ENCODE measurements at regions not wholly inside any gene's neighbourhood (a gene's known extent, or its start where the extent isn't known, plus 50 kb on each side); places are given as distances from the start of the nearest gene placed in this dataset.

DNA sequence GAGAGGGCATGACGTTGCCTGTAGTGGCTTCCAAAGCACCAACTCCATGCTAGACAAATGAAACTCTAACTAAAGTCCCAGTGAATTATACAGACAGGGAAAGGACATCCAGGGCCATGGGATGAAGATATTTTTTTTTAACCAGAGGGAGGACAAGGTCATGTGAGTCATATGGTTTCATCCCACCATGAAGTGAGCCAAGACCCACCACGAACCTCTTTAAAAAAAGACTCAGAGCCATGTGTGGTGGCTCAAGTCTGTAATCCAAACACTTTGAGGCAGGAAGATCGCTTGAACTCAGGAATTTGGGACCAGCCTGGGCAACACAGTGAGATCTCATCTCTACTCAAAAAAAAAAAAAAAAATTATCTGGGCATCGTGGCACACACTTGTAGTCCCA lies 115.2 kb downstream of the LIPG start:
- no peak for DNase-seq (ENCODE audit: low read depth)
- H3K4me3 ChIP-seq (ENCODE audit: low read depth, low read length), result no peak overlapping the region
- no peak for TF ChIP-seq CTCF (IDR thresholded peaks at IDR 0.05; ENCODE audit: insufficient read depth, low read depth, low read length)

GRCh38 chr18:49673281-49673680 lies 111.4 kb downstream of the LIPG start:
- H3K4me3 ChIP-seq (ENCODE audit: low read depth, low read length), result no peak overlapping the region
- TF ChIP-seq CTCF (IDR thresholded peaks at IDR 0.05; ENCODE audit: insufficient read depth, low read depth, low read length), result no peak
- no peak for DNase-seq (ENCODE audit: low read depth)

DNA sequence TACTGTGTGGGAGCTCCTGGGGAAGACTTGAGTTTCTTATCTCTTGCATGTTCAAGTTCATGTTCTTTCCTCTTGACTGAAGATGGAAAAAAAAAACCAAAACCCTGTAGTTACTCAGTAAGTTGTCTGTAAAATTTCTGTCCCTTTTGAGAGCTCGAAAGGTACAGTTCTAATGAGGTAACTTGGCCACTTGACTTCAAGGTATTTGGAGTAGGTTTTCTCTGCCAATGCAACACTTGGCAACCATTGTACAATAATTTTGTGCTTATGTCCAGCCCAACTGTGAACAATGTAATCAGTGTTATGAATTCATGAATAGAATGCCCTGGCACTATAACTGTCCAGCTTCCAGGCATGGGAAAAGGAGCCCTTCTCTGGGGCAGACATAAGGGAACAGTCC lies 111.0 kb downstream of the LIPG start:
- no peak overlapping the region for H3K4me3 ChIP-seq (ENCODE audit: low read depth, low read length)
- no peak for TF ChIP-seq CTCF (IDR thresholded peaks at IDR 0.05; ENCODE audit: insufficient read depth, low read depth, low read length)
- no peak for DNase-seq (ENCODE audit: low read depth)

- no peak for DNase-seq (ENCODE audit: low read depth)
- H3K4me3 ChIP-seq (ENCODE audit: low read depth, low read length), result no peak overlapping the region
- TF ChIP-seq CTCF (IDR thresholded peaks at IDR 0.05; ENCODE audit: insufficient read depth, low read depth, low read length), result no peak
Measured at GRCh38 chr18:49669403-49669802, 107.5 kb downstream of the LIPG start.

GRCh38 chr18:49668574-49669275 lies 106.9 kb downstream of the LIPG start:
- peak; percentile 45 for DNase-seq (ENCODE audit: low read depth)

DNA sequence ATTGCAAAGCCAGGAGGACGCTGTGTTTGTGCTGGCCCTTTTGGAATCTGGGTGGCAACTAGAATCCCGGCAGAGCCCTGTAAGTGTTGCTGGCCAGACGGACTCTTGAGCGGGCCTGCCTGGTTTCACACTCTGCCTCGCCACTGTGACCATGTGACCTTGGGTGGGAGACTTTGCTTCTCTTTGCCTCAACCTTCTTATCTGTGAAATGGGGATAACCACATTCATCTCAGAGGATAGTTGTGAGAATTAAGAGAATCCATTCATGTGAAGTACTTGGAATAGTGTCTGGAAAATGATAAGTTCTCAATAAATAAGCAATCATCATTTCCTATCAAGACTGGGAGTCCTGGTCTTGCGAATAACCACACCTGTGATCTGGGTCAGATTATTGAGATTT lies 105.6 kb downstream of the LIPG start:
- no peak for TF ChIP-seq CTCF (IDR thresholded peaks at IDR 0.05; ENCODE audit: insufficient read depth, low read depth, low read length)
- no peak overlapping the region for H3K4me3 ChIP-seq (ENCODE audit: low read depth, low read length)

More at GRCh38 chr18:49668574-49669275, 106.9 kb downstream of the LIPG start:
- TF ChIP-seq CTCF (IDR thresholded peaks at IDR 0.05; ENCODE audit: insufficient read depth, low read depth, low read length), result no peak
- H3K4me3 ChIP-seq (ENCODE audit: low read depth, low read length), result no peak overlapping the region

More for the DNA sequence above, 105.6 kb downstream of the LIPG start:
- DNase-seq (ENCODE audit: low read depth), result no peak

Measured in fibroblast of villous mesenchyme (primary cell).